Lung (tissue), 11 donors: ENCODE measurements at regions not wholly inside any gene's neighbourhood (a gene's known extent, or its start where the extent isn't known, plus 50 kb on each side); places are given as distances from the start of the nearest gene placed in this dataset.

Source experiments
- ATAC-seq: fragments of 200-7000 bp; cut with Tn5 transposase; one replicate; pipeline ENCODE4 v1.9.1; 2020; ENCODE audit warnings: moderate number of reproducible peaks; ENCODE audit not compliant: insufficient read depth, low FRiP score
- DNase-seq, 3 donors: peaks; one replicate each; pipeline ENCODE4 v3.0.0-alpha.2; 2013 to 2017
- H3K27ac ChIP-seq, 2 donors: one replicate each; pipeline ENCODE4 v1.5.1; 2013; ENCODE audit warnings: mild to moderate bottlenecking in 2 of 2, moderate library complexity in 2 of 2, control low read depth in 1 of 2, inconsistent platforms in 1 of 2, low read depth in 1 of 2, low read length in 1 of 2
- H3K27me3 ChIP-seq, 3 donors: one replicate each; pipeline ENCODE4 v1.5.1; 2013; ENCODE audit warnings: low read length in 2 of 3; ENCODE audit not compliant: control insufficient read depth in 3 of 3, insufficient read depth in 3 of 3
- H3K36me3 ChIP-seq, 4 donors: one replicate each; pipeline ENCODE4 v1.5.1; 2013; ENCODE audit warnings: low read length in 4 of 4, mild to moderate bottlenecking in 1 of 4, moderate library complexity in 1 of 4; ENCODE audit not compliant: control insufficient read depth in 4 of 4, insufficient read depth in 4 of 4
- H3K4me1 ChIP-seq, 5 donors: one replicate each; pipeline ENCODE4 v1.5.1; 2013; ENCODE audit warnings: low read length in 5 of 5, mild to moderate bottlenecking in 2 of 5, moderate library complexity in 1 of 5; ENCODE audit not compliant: control insufficient read depth in 5 of 5, insufficient read depth in 5 of 5
- H3K4me3 ChIP-seq: one replicate; pipeline ENCODE4 v1.5.1; 2013; ENCODE audit warnings: mild to moderate bottlenecking, control low read depth, moderate library complexity
- H3K9ac ChIP-seq, 2 donors: one replicate each; pipeline ENCODE4 v1.5.1; 2013; ENCODE audit warnings: low read length in 2 of 2, control low read depth in 1 of 2; ENCODE audit not compliant: insufficient read depth in 1 of 2
- H3K9me3 ChIP-seq, 4 donors: one replicate each; pipeline ENCODE4 v1.5.1; 2013; ENCODE audit warnings: low read length in 3 of 4, mild to moderate bottlenecking in 1 of 4, moderate library complexity in 1 of 4; ENCODE audit not compliant: control insufficient read depth in 4 of 4, insufficient read depth in 3 of 4
- WGBS, 2 donors: extraction: QIAGEN DNeasy Blood & Tissue Kit; methylation state at CpG; one replicate each; pipeline ENCODE4 v1.1.7; 2013; 5-methylcytosine and 5-hydroxymethylcytosine counted together
- TF ChIP-seq, protein P1 (sequence below): IDR thresholded peaks from 2 replicates; pipeline ENCODE4 v1.5.1; 2012; ENCODE audit warnings: mild to moderate bottlenecking; ENCODE audit errors: control extremely low read depth, extremely low read depth
- donor health status: control.
- donor health status: control.
- donor health status: Bipolar disorder and iron deficiency.
- donor health status: healthy.
- donor health status: DM: yes; HTN: yes; CAD: no.

GRCh38 chr14:38073641-38074040 is 134.1 kb upstream of the SSTR1 start:
- ATAC-seq (no peak), DNase-seq (no peak)
- H3K27ac ChIP-seq = no peak overlapping the region
- no peaks in the 10 kb centered on the region for H3K9me3 ChIP-seq
- peaks cover 0 to 2% (median 0%) of the 10 kb centered on the region in 5 donors for H3K4me1 ChIP-seq
- H3K9ac ChIP-seq = no peak overlapping the region
- TF ChIP-seq, protein P1, sequence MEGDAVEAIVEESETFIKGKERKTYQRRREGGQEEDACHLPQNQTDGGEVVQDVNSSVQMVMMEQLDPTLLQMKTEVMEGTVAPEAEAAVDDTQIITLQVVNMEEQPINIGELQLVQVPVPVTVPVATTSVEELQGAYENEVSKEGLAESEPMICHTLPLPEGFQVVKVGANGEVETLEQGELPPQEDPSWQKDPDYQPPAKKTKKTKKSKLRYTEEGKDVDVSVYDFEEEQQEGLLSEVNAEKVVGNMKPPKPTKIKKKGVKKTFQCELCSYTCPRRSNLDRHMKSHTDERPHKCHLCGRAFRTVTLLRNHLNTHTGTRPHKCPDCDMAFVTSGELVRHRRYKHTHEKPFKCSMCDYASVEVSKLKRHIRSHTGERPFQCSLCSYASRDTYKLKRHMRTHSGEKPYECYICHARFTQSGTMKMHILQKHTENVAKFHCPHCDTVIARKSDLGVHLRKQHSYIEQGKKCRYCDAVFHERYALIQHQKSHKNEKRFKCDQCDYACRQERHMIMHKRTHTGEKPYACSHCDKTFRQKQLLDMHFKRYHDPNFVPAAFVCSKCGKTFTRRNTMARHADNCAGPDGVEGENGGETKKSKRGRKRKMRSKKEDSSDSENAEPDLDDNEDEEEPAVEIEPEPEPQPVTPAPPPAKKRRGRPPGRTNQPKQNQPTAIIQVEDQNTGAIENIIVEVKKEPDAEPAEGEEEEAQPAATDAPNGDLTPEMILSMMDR = no peak
- 54 to 63% methylated on average over 4 of the region's 4 CpGs for WGBS, 2 donors
- no peaks in the 10 kb centered on the region for H3K36me3 ChIP-seq
- no peaks in the 10 kb centered on the region for H3K27me3 ChIP-seq
- no peak overlapping the region for H3K4me3 ChIP-seq

DNA sequence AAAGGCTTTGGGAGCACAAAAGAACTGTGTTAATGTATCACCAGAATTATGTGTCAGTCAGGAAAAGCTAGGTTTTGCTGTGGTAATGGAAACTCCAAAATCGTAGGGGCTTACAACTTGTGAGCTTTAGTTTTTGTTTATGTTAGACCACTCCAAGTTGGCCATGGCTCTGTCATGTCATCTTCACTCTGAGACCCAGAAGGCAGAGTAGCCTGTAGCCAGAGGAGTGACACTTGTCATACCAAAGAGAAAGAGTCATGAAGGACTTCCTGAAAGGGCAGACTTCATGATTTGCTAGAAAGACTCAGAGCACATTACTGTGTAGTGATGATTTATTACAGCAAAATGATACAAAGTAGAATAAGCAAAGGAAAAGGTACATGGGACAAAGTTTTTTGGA is 133.6 kb upstream of the SSTR1 start:
- Histone ChIP-seq H3K27ac (no peak overlapping the region), H3K4me1 (peaks cover 0 to 5% (median 0%) of the 10 kb centered on the region in 5 donors), H3K9ac (no peak overlapping the region), H3K36me3 (no peaks in the 10 kb centered on the region), H3K27me3 (no peaks in the 10 kb centered on the region), H3K4me3 (no peak overlapping the region), H3K9me3 (no peaks in the 10 kb centered on the region)
- TF ChIP-seq, protein P1 = no peak
- DNase-seq (no peak), ATAC-seq (no peak)
- WGBS, 2 donors = 54 to 78% methylated on average over 1 of the region's 1 CpG

GRCh38 chr14:38074754-38075153 is 132.9 kb upstream of the SSTR1 start:
- TF ChIP-seq, protein P1 = no peak
- Histone ChIP-seq H3K27ac (no peak overlapping the region), H3K4me1 (peaks cover 0 to 5% (median under 1%) of the 10 kb centered on the region in 5 donors), H3K4me3 (no peak overlapping the region), H3K9ac (no peak overlapping the region), H3K9me3 (no peaks in the 10 kb centered on the region), H3K36me3 (no peaks in the 10 kb centered on the region), H3K27me3 (no peaks in the 10 kb centered on the region)
- DNase-seq (no peak), ATAC-seq (no peak)
- WGBS, 2 donors = 37 to 60% methylated on average over 2 of the region's 2 CpGs

GRCh38 chr14:38078393-38078792 is 129.3 kb upstream of the SSTR1 start:
- Histone ChIP-seq H3K27ac (no peak overlapping the region), H3K4me3 (no peak overlapping the region), H3K36me3 (no peaks in the 10 kb centered on the region), H3K4me1 (peaks cover 0 to 8% (median 4%) of the 10 kb centered on the region in 5 donors), H3K27me3 (no peaks in the 10 kb centered on the region), H3K9me3 (no peaks in the 10 kb centered on the region), H3K9ac (no peak overlapping the region)
- DNase-seq (no peak), ATAC-seq (peak; percentile 45)
- WGBS, 2 donors = 17% methylated on average over 3 of the region's 3 CpGs
- TF ChIP-seq, protein P1 = no peak
